ENCODE measurements at regions not wholly inside any gene's neighbourhood (a gene's known extent, or its start where the extent isn't known, plus 50 kb on each side); places are given as distances from the start of the nearest gene placed in this dataset.

- DNase-seq = no peak
Measured at GRCh38 chr4:143273160-143273917, 63.3 kb upstream of the GAB1 start.

GRCh38 chr4:143280861-143281260 is 55.8 kb upstream of the GAB1 start:
- no peak for DNase-seq

GRCh38 chr4:143281507-143282190 is 55.0 kb upstream of the GAB1 start:
- peak; percentile 54 to 70 for DNase-seq

- peak; percentile 79 to 83 for DNase-seq
Measured at GRCh38 chr4:143282211-143282707, 54.4 kb upstream of the GAB1 start.

DNA sequence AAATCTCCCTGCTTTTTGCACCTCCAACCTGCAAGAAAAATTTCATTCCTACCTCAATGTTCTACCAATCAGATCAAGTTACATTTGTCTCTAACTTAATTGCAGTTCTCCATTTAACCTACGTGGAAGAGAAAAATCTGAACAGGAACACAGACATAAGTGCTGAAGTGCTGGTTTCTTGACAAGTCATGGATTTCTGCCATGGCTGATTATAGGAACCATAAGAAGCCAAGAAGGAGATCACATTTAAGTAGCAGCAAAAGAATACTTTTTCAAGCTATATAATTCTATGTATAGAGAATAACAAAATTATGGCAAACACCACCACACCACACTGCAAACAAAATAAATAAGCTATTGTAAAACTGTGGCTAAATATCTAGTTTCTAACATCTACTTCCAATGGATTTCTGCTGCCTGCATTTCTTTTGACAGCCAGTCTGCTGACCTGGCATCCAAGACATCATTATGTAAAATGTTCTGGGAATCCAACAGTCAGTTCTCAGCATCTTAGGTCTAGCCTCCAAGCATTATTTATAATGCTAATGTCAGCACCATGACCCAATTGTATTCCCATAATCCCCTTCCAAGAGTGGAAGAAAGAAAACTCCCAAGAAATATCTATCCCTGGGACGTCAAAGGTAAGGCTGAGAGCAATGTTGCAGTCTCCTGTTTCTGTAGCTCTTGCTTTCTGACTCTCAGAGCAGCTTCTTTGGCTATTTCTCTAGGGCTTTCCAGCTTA is 50.8 kb upstream of the GAB1 start:
- DNase-seq = no peak

GRCh38 chr4:143286701-143287571 is 49.7 kb upstream of the GAB1 start:
- no peak for DNase-seq
